GM18909 (cell line): ENCODE measurements at regions not wholly inside any gene's neighbourhood (a gene's known extent, or its start where the extent isn't known, plus 50 kb on each side); places are given as distances from the start of the nearest gene placed in this dataset.
"Not testable (repeated sequence)": the region's sequence is repeated elsewhere in the genome, so short reads cannot be mapped to it uniquely, and the experiment has no call there.

ENCODE experiments used
- ATAC-seq: cut with Tn5 transposase; IDR thresholded peaks from one replicate; pipeline ENCODE4 v1.9.1; 2021; ENCODE audit warnings: mild to moderate bottlenecking; ENCODE audit not compliant: unreplicated experiment, poor library complexity

- no peak for ATAC-seq
Measured at GRCh38 chr10:130340816-130341215, 204.6 kb downstream of the GLRX3 start.

- no peak for ATAC-seq
Measured at GRCh38 chr10:130341356-130341755, 205.2 kb downstream of the GLRX3 start.

- no peak for ATAC-seq
Measured at GRCh38 chr10:130345728-130346127, 209.5 kb downstream of the GLRX3 start.

GRCh38 chr10:130350996-130351395 lies 214.8 kb downstream of the GLRX3 start:
- no peak for ATAC-seq

- no peak for ATAC-seq
Measured at GRCh38 chr10:130351466-130352290, 215.5 kb downstream of the GLRX3 start.

- no peak for ATAC-seq
Measured at GRCh38 chr10:130352291-130352645, 216.1 kb downstream of the GLRX3 start.

- no peak for ATAC-seq
Measured at GRCh38 chr10:130353928-130354572, 217.9 kb downstream of the GLRX3 start.

- ATAC-seq = no peak
Measured at GRCh38 chr10:130354573-130354954, 218.4 kb downstream of the GLRX3 start.

- no peak for ATAC-seq
Measured at GRCh38 chr10:130354976-130355795, 219.0 kb downstream of the GLRX3 start.

- ATAC-seq = not testable (repeated sequence)
Measured at GRCh38 chr10:130356429-130356828, 220.2 kb downstream of the GLRX3 start.

- no peak for ATAC-seq
Measured at GRCh38 chr10:130357226-130357625, 221.0 kb downstream of the GLRX3 start.

GRCh38 chr10:130357951-130358350 lies 221.8 kb downstream of the GLRX3 start:
- ATAC-seq = no peak

- ATAC-seq = no peak
Measured at GRCh38 chr10:130358981-130359650, 222.9 kb downstream of the GLRX3 start.

- ATAC-seq = no peak
Measured at GRCh38 chr10:130359711-130360110, 223.5 kb downstream of the GLRX3 start.

- ATAC-seq = no peak
Measured at GRCh38 chr10:130360826-130361311, 224.7 kb downstream of the GLRX3 start.

GRCh38 chr10:130361351-130362105 lies 225.3 kb downstream of the GLRX3 start:
- no peak for ATAC-seq

GRCh38 chr10:130362308-130362761 lies 226.1 kb downstream of the GLRX3 start:
- no peak for ATAC-seq

GRCh38 chr10:130363051-130363450 lies 226.9 kb downstream of the GLRX3 start:
- ATAC-seq = no peak

- ATAC-seq = no peak
Measured at GRCh38 chr10:130363899-130364445, 227.8 kb downstream of the GLRX3 start.
